KMS-11 (cell line): ENCODE measurements at regions not wholly inside any gene's neighbourhood (a gene's known extent, or its start where the extent isn't known, plus 50 kb on each side); places are given as distances from the start of the nearest gene placed in this dataset.

Source experiments
- H2AFZ ChIP-seq: fragments of 200-600 bp; sonication (generic); 2 replicates; pipeline ENCODE4 v1.6.1; 2016; ENCODE audit warnings: antibody characterized with exemption, mixed run types, low read depth
- H3K27ac ChIP-seq: fragments of 200-600 bp; sonication (generic); 2 replicates; pipeline ENCODE4 v1.6.1; 2016; ENCODE audit warnings: mild to moderate bottlenecking, mixed run types
- H3K27me3 ChIP-seq: fragments of 200-600 bp; sonication (generic); 2 replicates; pipeline ENCODE4 v1.6.1; 2017; ENCODE audit warnings: mild to moderate bottlenecking, low read depth, mixed run types, moderate library complexity; ENCODE audit not compliant: insufficient read depth
- H3K36me3 ChIP-seq: fragments of 200-600 bp; sonication (generic); 2 replicates; pipeline ENCODE4 v1.6.1; 2017; ENCODE audit warnings: mild to moderate bottlenecking, mixed run types; ENCODE audit not compliant: insufficient read depth
- H3K4me1 ChIP-seq: fragments of 200-600 bp; sonication (generic); 2 replicates; pipeline ENCODE4 v1.6.1; 2016; ENCODE audit warnings: mild to moderate bottlenecking, low read depth, mixed run types; ENCODE audit not compliant: poor library complexity, severe bottlenecking
- H3K4me2 ChIP-seq: fragments of 200-600 bp; sonication (generic); 2 replicates; pipeline ENCODE4 v1.7.0; 2016; ENCODE audit warnings: mild to moderate bottlenecking, mixed run types
- H3K4me3 ChIP-seq: fragments of 200-600 bp; sonication (generic); IDR thresholded peaks from 2 replicates; pipeline ENCODE4 v1.6.1; 2017; ENCODE audit warnings: low read depth, low read length, mixed read lengths; ENCODE audit not compliant: insufficient read depth
- H3K79me2 ChIP-seq: fragments of 200-600 bp; sonication (generic); 2 replicates; pipeline ENCODE4 v1.6.1; 2016; ENCODE audit warnings: low read depth, mixed run types; ENCODE audit not compliant: insufficient read depth
- H3K9ac ChIP-seq: fragments of 200-600 bp; sonication (generic); 2 replicates; pipeline ENCODE4 v1.6.1; 2016; ENCODE audit warnings: mild to moderate bottlenecking, mixed run types
- H4K20me1 ChIP-seq: fragments of 200-600 bp; sonication (generic); 2 replicates; pipeline ENCODE4 v1.6.1; 2016; ENCODE audit warnings: mild to moderate bottlenecking, mixed run types; ENCODE audit not compliant: insufficient read depth
- TF ChIP-seq, protein P1 (sequence below): fragments of 200-600 bp; sonication (generic); conservative IDR thresholded peaks from 2 replicates; pipeline ENCODE4 v1.6.1; 2017; ENCODE audit warnings: low read depth, mild to moderate bottlenecking, antibody characterized with exemption, low read length, moderate library complexity, mixed read lengths

DNA sequence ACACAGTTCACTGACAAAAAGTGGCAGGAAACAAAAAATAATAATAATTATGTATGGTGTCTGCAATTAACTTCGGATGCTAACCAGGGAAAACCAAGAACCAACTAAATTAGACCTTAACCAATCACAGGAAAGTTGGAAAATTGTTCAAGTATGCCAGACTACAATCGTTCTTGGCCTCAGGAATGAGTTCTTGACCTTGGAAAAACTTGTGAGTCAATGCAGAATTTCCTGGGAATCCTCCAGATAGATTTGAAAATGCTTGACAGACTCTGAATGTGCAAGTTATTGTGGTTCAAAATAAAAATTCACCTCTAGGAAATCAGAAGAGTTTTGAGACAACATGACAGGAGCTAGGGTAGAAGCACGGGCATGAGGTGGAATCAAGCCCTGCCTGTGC is 171.5 kb downstream of the C7orf25 start:
- Histone ChIP-seq H3K79me2 (no peaks in the 10 kb centered on the region), H4K20me1 (no peaks in the 10 kb centered on the region), H3K27me3 (no peaks in the 10 kb centered on the region), H3K9ac (no peak overlapping the region), H3K4me2 (no peak overlapping the region), H3K27ac (no peak overlapping the region), H3K36me3 (no peaks in the 10 kb centered on the region), H3K4me1 (no peaks in the 10 kb centered on the region), H3K4me3 (no peak overlapping the region), H2AFZ (no peak overlapping the region)
- TF ChIP-seq, protein P1, sequence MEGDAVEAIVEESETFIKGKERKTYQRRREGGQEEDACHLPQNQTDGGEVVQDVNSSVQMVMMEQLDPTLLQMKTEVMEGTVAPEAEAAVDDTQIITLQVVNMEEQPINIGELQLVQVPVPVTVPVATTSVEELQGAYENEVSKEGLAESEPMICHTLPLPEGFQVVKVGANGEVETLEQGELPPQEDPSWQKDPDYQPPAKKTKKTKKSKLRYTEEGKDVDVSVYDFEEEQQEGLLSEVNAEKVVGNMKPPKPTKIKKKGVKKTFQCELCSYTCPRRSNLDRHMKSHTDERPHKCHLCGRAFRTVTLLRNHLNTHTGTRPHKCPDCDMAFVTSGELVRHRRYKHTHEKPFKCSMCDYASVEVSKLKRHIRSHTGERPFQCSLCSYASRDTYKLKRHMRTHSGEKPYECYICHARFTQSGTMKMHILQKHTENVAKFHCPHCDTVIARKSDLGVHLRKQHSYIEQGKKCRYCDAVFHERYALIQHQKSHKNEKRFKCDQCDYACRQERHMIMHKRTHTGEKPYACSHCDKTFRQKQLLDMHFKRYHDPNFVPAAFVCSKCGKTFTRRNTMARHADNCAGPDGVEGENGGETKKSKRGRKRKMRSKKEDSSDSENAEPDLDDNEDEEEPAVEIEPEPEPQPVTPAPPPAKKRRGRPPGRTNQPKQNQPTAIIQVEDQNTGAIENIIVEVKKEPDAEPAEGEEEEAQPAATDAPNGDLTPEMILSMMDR: no peak

DNA sequence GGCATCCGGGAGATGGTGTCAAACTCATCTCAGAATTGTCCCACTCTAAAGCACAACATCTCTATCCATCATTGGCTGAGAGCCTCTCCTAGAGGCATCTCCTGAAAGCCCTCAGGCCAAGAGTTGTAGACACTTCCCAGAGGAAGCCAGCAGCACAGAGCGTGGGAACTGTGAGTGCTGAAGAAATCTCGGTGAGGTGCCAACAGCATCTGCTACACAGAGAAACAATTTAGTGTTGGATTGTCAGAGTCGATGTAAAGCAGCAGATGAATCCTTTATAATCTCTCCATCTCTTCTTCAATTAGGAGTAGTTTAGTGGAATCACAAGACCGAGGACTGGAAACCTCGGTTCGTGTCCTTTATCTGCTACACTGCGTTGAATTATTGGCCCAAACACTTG is 172.2 kb downstream of the C7orf25 start:
- Histone ChIP-seq H3K36me3 (no peaks in the 10 kb centered on the region), H4K20me1 (no peaks in the 10 kb centered on the region), H3K79me2 (no peaks in the 10 kb centered on the region), H3K27me3 (no peaks in the 10 kb centered on the region), H3K4me2 (no peak overlapping the region), H3K27ac (no peak overlapping the region), H3K4me1 (no peaks in the 10 kb centered on the region), H3K9ac (no peak overlapping the region), H2AFZ (no peak overlapping the region), H3K4me3 (no peak overlapping the region)
- TF ChIP-seq, protein P1: no peak

- Histone ChIP-seq H3K27me3 (no peaks in the 10 kb centered on the region), H2AFZ (no peak overlapping the region), H3K9ac (no peak overlapping the region), H3K4me2 (no peak overlapping the region), H3K27ac (no peak overlapping the region), H3K36me3 (no peaks in the 10 kb centered on the region), H3K79me2 (no peaks in the 10 kb centered on the region), H3K4me1 (no peaks in the 10 kb centered on the region), H4K20me1 (no peaks in the 10 kb centered on the region), H3K4me3 (no peak overlapping the region)
- TF ChIP-seq, protein P1: no peak
Measured at GRCh38 chr7:42736931-42737330, 174.9 kb downstream of the C7orf25 start.

GRCh38 chr7:42735081-42735480 is 176.8 kb downstream of the C7orf25 start:
- Histone ChIP-seq H3K9ac (no peak overlapping the region), H2AFZ (no peak overlapping the region), H3K27ac (no peak overlapping the region), H3K36me3 (no peaks in the 10 kb centered on the region), H3K4me3 (no peak overlapping the region), H3K27me3 (no peaks in the 10 kb centered on the region), H3K4me1 (no peaks in the 10 kb centered on the region), H3K79me2 (no peaks in the 10 kb centered on the region), H4K20me1 (no peaks in the 10 kb centered on the region), H3K4me2 (no peak overlapping the region)
- TF ChIP-seq, protein P1: no peak
